ENCODE measurements at regions not wholly inside any gene's neighbourhood (a gene's known extent, or its start where the extent isn't known, plus 50 kb on each side); places are given as distances from the start of the nearest gene placed in this dataset.

DNA sequence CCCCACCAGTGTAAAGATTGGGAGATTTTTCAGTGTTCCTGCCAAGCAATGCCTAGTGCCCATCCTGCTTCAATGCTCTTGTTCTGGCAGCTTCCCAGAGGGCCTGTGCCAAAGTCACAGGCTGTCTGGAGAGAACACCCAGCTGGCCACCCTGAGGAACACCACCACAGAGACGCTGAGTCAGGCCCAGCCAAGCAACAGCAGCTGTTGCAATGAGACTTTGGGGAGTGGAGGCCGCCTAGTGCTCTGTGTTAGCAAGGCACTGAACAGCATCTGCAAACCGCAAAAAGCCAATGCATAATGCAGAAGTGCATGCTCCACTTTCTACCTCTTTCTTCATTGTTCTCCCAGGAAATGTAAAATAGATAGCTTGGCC lies 168.1 kb downstream of the NXPE2 start:
- no peak for DNase-seq
- Histone ChIP-seq H3K4me3 (no peak overlapping the region), H3K9me3 (no peaks in the 10 kb centered on the region), H3K27ac (no peak overlapping the region), H3K4me1 (no peaks in the 10 kb centered on the region), H3K36me3 (no peaks in the 10 kb centered on the region), H3K27me3 (no peaks in the 10 kb centered on the region)
- intact Hi-C loops (cut with DNase I; ENCODE audit: low total_unique reads), result no loop called here
- no peak for TF ChIP-seq CTCF (IDR thresholded peaks at IDR 0.05)

- no peak overlapping the region for H3K4me3 ChIP-seq
- no peaks in the 10 kb centered on the region for H3K4me1 ChIP-seq
- no peak overlapping the region for H3K27ac ChIP-seq
- DNase-seq, result no peak
- TF ChIP-seq CTCF (IDR thresholded peaks at IDR 0.05), result no peak
- H3K9me3 ChIP-seq, result no peaks in the 10 kb centered on the region
- no peaks in the 10 kb centered on the region for H3K27me3 ChIP-seq
- H3K36me3 ChIP-seq, result no peaks in the 10 kb centered on the region
- intact Hi-C loops (cut with DNase I; ENCODE audit: low total_unique reads), result no loop called here
Observed at GRCh38 chr11:114847306-114847975, 169.1 kb downstream of the NXPE2 start.

GRCh38 chr11:114848027-114848426 lies 169.7 kb downstream of the NXPE2 start:
- Histone ChIP-seq H3K9me3 (no peaks in the 10 kb centered on the region), H3K4me1 (no peaks in the 10 kb centered on the region), H3K27me3 (no peaks in the 10 kb centered on the region), H3K4me3 (no peak overlapping the region), H3K27ac (no peak overlapping the region), H3K36me3 (no peaks in the 10 kb centered on the region)
- intact Hi-C loops (cut with DNase I; ENCODE audit: low total_unique reads), result no loop called here
- DNase-seq, result no peak
- TF ChIP-seq CTCF (IDR thresholded peaks at IDR 0.05), result no peak

DNA sequence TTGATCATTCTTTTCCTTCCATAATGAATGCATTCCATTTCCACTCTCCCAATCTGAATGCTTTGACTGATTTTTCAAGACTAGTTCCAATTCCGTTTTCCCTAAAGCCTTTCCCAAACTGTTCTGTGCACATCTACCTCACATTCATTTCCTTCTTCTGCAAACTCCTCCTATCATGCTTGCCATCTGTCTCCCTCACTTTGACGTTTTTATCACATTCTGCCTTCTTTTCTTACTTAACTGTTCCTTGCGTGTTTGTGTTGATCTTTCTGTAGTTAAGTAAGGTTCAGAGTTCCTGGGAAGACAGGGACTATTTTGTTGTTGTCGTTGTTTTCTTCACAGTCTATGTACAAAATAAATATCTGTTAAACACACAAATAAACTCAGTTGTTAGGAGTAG lies 179.0 kb downstream of the NXPE2 start:
- Histone ChIP-seq H3K4me1 (no peaks in the 10 kb centered on the region), H3K9me3 (no peaks in the 10 kb centered on the region), H3K36me3 (no peaks in the 10 kb centered on the region), H3K27ac (no peak overlapping the region), H3K4me3 (no peak overlapping the region), H3K27me3 (no peaks in the 10 kb centered on the region)
- DNase-seq, result no peak
- intact Hi-C loops (cut with DNase I; ENCODE audit: low total_unique reads), result no loop called here
- no peak for TF ChIP-seq CTCF (IDR thresholded peaks at IDR 0.05)

DNA sequence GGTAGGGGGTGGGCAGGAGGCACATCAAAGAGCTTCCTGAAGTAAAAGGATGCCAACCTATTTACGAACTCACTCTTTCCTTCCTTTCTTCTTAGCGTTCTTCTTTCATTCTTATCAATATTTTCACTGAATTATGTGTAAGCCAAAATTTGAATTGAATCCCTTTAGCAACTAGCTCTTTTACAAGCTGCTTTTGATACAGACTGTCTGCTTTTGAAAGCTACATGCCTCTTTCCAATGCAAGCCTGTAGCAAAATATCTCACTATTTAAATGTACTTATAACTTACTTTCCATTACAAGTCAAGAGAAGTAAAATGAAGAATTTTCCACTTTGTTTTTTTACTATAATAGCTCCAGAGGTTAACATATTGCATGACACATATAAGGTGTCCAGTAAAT lies 186.6 kb downstream of the NXPE2 start:
- Histone ChIP-seq H3K27me3 (no peaks in the 10 kb centered on the region), H3K27ac (no peak overlapping the region), H3K4me3 (no peak overlapping the region), H3K36me3 (no peaks in the 10 kb centered on the region), H3K4me1 (no peaks in the 10 kb centered on the region), H3K9me3 (no peaks in the 10 kb centered on the region)
- DNase-seq, result no peak
- TF ChIP-seq CTCF (IDR thresholded peaks at IDR 0.05), result no peak
- intact Hi-C loops (cut with DNase I; ENCODE audit: low total_unique reads), result no loop called here

DNA sequence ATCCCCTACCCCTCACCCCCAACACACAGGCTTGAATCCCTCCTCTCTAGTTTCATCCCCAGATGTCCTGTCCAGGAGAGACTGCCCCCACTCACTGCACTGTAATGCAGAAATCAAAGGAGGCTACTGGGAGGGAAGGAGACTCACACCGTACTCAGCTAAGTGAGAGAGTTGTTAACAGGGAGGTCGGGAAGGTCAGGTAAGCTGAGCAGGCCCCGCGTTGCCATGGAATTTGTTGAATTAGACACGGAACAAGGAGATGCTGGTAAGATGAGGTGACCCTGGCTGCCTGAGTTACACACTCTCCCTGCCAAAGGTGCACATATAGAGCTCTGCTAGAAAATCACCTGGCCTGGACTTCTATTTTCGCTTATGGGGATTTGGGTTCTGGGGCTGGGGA lies 197.9 kb downstream of the NXPE2 start:
- no peaks in the 10 kb centered on the region for H3K4me1 ChIP-seq
- peaks cover 0 to 3% of the 10 kb centered on the region in 2 donors for H3K27me3 ChIP-seq
- intact Hi-C loops (cut with DNase I; ENCODE audit: low total_unique reads), result no loop called here
- H3K9me3 ChIP-seq, result no peaks in the 10 kb centered on the region
- no peak overlapping the region for H3K27ac ChIP-seq
- no peak for TF ChIP-seq CTCF (IDR thresholded peaks at IDR 0.05)
- no peak overlapping the region for H3K4me3 ChIP-seq
- DNase-seq, result no peak
- H3K36me3 ChIP-seq, result no peaks in the 10 kb centered on the region

Measured in tibial artery (tissue), 4 donors.